Panc1 (cell line): ENCODE measurements at regions not wholly inside any gene's neighbourhood (a gene's known extent, or its start where the extent isn't known, plus 50 kb on each side); places are given as distances from the start of the nearest gene placed in this dataset.

Experiments
- ATAC-seq: fragments of 200-7000 bp; cut with Tn5 transposase; 2 replicates; pipeline ENCODE4 v1.9.1; 2020; ENCODE audit warnings: mild to moderate bottlenecking, moderate library complexity
- BruUV-seq: library from RNA; stranded (reverse); fragments of 400-500 nt; replicated peaks from 2 replicates; lab custom pipeline; 2021; lab: Mats Ljungman, UMichigan
- CTCF ChIA-PET: fragments of 300-600 bp; sonication (Branson Sonifier 250); formaldehyde crosslinking; loops from one replicate; lab custom pipeline; 2022; ENCODE audit warnings: antibody characterized with exemption; lab: Charles Lee
- POLR2A ChIA-PET: fragments of 300-600 bp; sonication (Branson Sonifier 250); formaldehyde crosslinking; loops from one replicate; lab custom pipeline; 2022; ENCODE audit warnings: antibody characterized with exemption; lab: Charles Lee
- DNase-seq: peaks from one replicate; pipeline ENCODE4 v3.0.0-alpha.2; 2010; ENCODE audit warnings: low read depth, low spot score
- H3K27ac ChIP-seq: 2 replicates; pipeline ENCODE4 v1.5.1; 2011; ENCODE audit warnings: mild to moderate bottlenecking, low read length, inconsistent platforms
- H3K27me3 ChIP-seq: fragments of 200-500 bp; sonication (Bioruptor generic); 2 replicates; pipeline ENCODE4 v1.6.0; 2014; ENCODE audit warnings: low read length, inconsistent platforms; ENCODE audit not compliant: control insufficient read depth, insufficient read depth
- H3K36me3 ChIP-seq: fragments of 200-500 bp; sonication (Bioruptor generic); 2 replicates; pipeline ENCODE4 v1.5.1; 2014; ENCODE audit warnings: inconsistent platforms, mild to moderate bottlenecking, low read length, moderate library complexity; ENCODE audit not compliant: control insufficient read depth, insufficient read depth
- H3K4me1 ChIP-seq: 2 replicates; pipeline ENCODE4 v1.5.1; 2011; ENCODE audit warnings: inconsistent platforms, mild to moderate bottlenecking, low read length, moderate library complexity; ENCODE audit not compliant: control insufficient read depth, insufficient read depth
- H3K4me3 ChIP-seq, 2 experiments: 2 replicates each; pipeline ENCODE4 v1.5.1; 2011 to 2012; ENCODE audit warnings: low read depth in 2 of 2, low read length in 2 of 2, mild to moderate bottlenecking in 2 of 2, inconsistent platforms in 1 of 2, moderate library complexity in 1 of 2
- H3K9me3 ChIP-seq: fragments of 200-500 bp; sonication (Bioruptor generic); 2 replicates; pipeline ENCODE4 v1.5.1; 2014; ENCODE audit warnings: low read depth, mild to moderate bottlenecking, inconsistent platforms, low read length, moderate library complexity; ENCODE audit not compliant: control insufficient read depth, insufficient read depth
- CTCF ChIP-seq: fragments of 450-650 bp; IDR thresholded peaks from 2 replicates; pipeline ENCODE4 v1.5.1; 2017; ENCODE audit warnings: mild to moderate bottlenecking
- REST ChIP-seq, 2 experiments: IDR thresholded peaks; 2 replicates each; pipeline ENCODE4 v1.6.1; 2011 to 2012; ENCODE audit warnings: low read depth in 2 of 2, control low read depth in 1 of 2, low read length in 1 of 2, mild to moderate bottlenecking in 1 of 2, moderate library complexity in 1 of 2; ENCODE audit not compliant: insufficient read depth in 1 of 2
- SIN3A ChIP-seq: IDR thresholded peaks from 2 replicates; pipeline ENCODE4 v1.6.1; 2012; ENCODE audit warnings: low read depth, mild to moderate bottlenecking, low read length, moderate library complexity, borderline replicate concordance; ENCODE audit not compliant: insufficient read depth
- TCF7L2 ChIP-seq: IDR thresholded peaks from 2 replicates; pipeline ENCODE4 v1.6.1; 2011; ENCODE audit warnings: mild to moderate bottlenecking, low read depth, low read length, inconsistent platforms
- in situ Hi-C: cut with HindIII; loops from 2 replicates; pipeline ENCODE4 v1.10.0; 2016; ENCODE audit warnings: low sequenced_read_pairs, low pct_unique_long_range_greater_than_20kb
- intact Hi-C: fragments of 100-400 bp; cut with micrococcal nuclease; formaldehyde crosslinking; loops from one replicate; pipeline ENCODE4 v1.10.0; 2022; ENCODE audit not compliant: unreplicated experiment

GRCh38 chr20:54981175-54981574, 505.8 kb downstream of the DOK5 start:
- POLR2A ChIA-PET, result no interaction called here
- no peaks in the 10 kb centered on the region for H3K36me3 ChIP-seq
- H3K4me1 ChIP-seq, result no peaks in the 10 kb centered on the region
- no peak for DNase-seq
- no peaks in the 10 kb centered on the region for H3K9me3 ChIP-seq
- intact Hi-C loops (no loop called here), in situ Hi-C loops (no loop called here)
- TF ChIP-seq REST (IDR thresholded peaks at IDR 0.05; ENCODE audit: insufficient read depth in 1 of 2, low read depth in 2 of 2, low read length in 1 of 2), result no peak
- TF ChIP-seq TCF7L2, result no peak
- TF ChIP-seq SIN3A, result no peak
- BruUV-seq, result no TSS peak
- ATAC-seq, result no peak
- CTCF ChIA-PET, result interaction anchor here (0.7 kb wide), 1 partner anchor 32 kb away, joined by 3 read pairs; no protein-coding TSS in a partner anchor
- H3K4me3 ChIP-seq, result no peak overlapping the region
- H3K27ac ChIP-seq, result no peak overlapping the region
- H3K27me3 ChIP-seq, result no peaks in the 10 kb centered on the region

- DNase-seq (no peak), ATAC-seq (no peak)
- POLR2A ChIA-PET, result no interaction called here
- Histone ChIP-seq H3K9me3 (no peaks in the 10 kb centered on the region), H3K4me1 (no peaks in the 10 kb centered on the region), H3K36me3 (no peaks in the 10 kb centered on the region), H3K27me3 (no peaks in the 10 kb centered on the region), H3K4me3 (no peak overlapping the region), H3K27ac (no peak overlapping the region)
- CTCF ChIA-PET, result interaction anchor here (0.7 kb wide), 1 partner anchor 31 kb away, joined by 3 read pairs; no protein-coding TSS in a partner anchor
- in situ Hi-C loops, result no loop called here
- peak; percentile 39; the same call in 1 of the 2 replicates for TF ChIP-seq CTCF
- no peak for TF ChIP-seq TCF7L2
- BruUV-seq, result no TSS peak
- intact Hi-C loops, result no loop called here
Observed at GRCh38 chr20:54980103-54980960, 504.9 kb downstream of the DOK5 start.

GRCh38 chr20:54950304-54950703, 474.9 kb downstream of the DOK5 start:
- Histone ChIP-seq H3K9me3 (0 out of 2 replicates have a peak, but pooled peaks cover 3% of the 10 kb centered on the region), H3K4me3 (no peak overlapping the region), H3K27ac (no peak overlapping the region), H3K36me3 (no peaks in the 10 kb centered on the region), H3K4me1 (no peaks in the 10 kb centered on the region), H3K27me3 (no peaks in the 10 kb centered on the region)
- no TSS peak for BruUV-seq
- ChIA-PET CTCF (no interaction called here), POLR2A (no interaction called here)
- in situ Hi-C loops (no loop called here), intact Hi-C loops (no loop called here)
- TF ChIP-seq REST (IDR thresholded peaks at IDR 0.05; ENCODE audit: insufficient read depth in 1 of 2, low read depth in 2 of 2, low read length in 1 of 2), result no peak
- TF ChIP-seq TCF7L2, result no peak
- no peak for TF ChIP-seq CTCF
- ATAC-seq, result no peak
- DNase-seq, result no peak
